NCI-H2171 (cell line): ENCODE measurements at regions not wholly inside any gene's neighbourhood (a gene's known extent, or its start where the extent isn't known, plus 50 kb on each side); places are given as distances from the start of the nearest gene placed in this dataset.
"Not testable (repeated sequence)": the region's sequence is repeated elsewhere in the genome, so short reads cannot be mapped to it uniquely, and the experiment has no call there.

ENCODE experiments used
- DNase-seq: peaks from one replicate; lab custom pipeline; 2025; lab: John Stamatoyannopoulos, UW

- DNase-seq = no peak
Observed at GRCh38 chr12:107590814-107591375, 94.7 kb upstream of the PWP1 start.

- no peak for DNase-seq
Observed at GRCh38 chr12:107593713-107594381, 91.8 kb upstream of the PWP1 start.

GRCh38 chr12:107594995-107595394 is 90.6 kb upstream of the PWP1 start:
- no peak for DNase-seq

GRCh38 chr12:107597695-107598410 is 87.7 kb upstream of the PWP1 start:
- DNase-seq = no peak

- DNase-seq = no peak
Observed at GRCh38 chr12:107598906-107599305, 86.7 kb upstream of the PWP1 start.

GRCh38 chr12:107600581-107601144 is 84.9 kb upstream of the PWP1 start:
- DNase-seq = peak; percentile 72

- no peak for DNase-seq
Observed at GRCh38 chr12:107602446-107602845, 83.2 kb upstream of the PWP1 start.

- DNase-seq = no peak
Observed at GRCh38 chr12:107605293-107605692, 80.3 kb upstream of the PWP1 start.

GRCh38 chr12:107607464-107608392 is 77.9 kb upstream of the PWP1 start:
- DNase-seq = peak; percentile 68

- DNase-seq = not testable (repeated sequence)
Observed at GRCh38 chr12:107608779-107609178, 76.8 kb upstream of the PWP1 start.

- DNase-seq = peak; percentile 10
Observed at GRCh38 chr12:107610021-107610859, 75.4 kb upstream of the PWP1 start.

- no peak for DNase-seq
Observed at GRCh38 chr12:107612508-107612907, 73.1 kb upstream of the PWP1 start.

GRCh38 chr12:107616941-107617340 is 68.7 kb upstream of the PWP1 start:
- no peak for DNase-seq

GRCh38 chr12:107618106-107618505 is 67.5 kb upstream of the PWP1 start:
- DNase-seq = no peak

- DNase-seq = no peak
Observed at GRCh38 chr12:107619831-107620230, 65.8 kb upstream of the PWP1 start.

- DNase-seq = no peak
Observed at GRCh38 chr12:107622001-107622400, 63.6 kb upstream of the PWP1 start.

- DNase-seq = no peak
Observed at GRCh38 chr12:107624493-107624892, 61.1 kb upstream of the PWP1 start.

- no peak for DNase-seq
Observed at GRCh38 chr12:107631715-107632114, 53.9 kb upstream of the PWP1 start.

- DNase-seq = no peak
Observed at GRCh38 chr12:107632246-107632645, 53.4 kb upstream of the PWP1 start.

GRCh38 chr12:107634530-107634929 is 51.1 kb upstream of the PWP1 start:
- no peak for DNase-seq

GRCh38 chr12:107635139-107635538 is 50.5 kb upstream of the PWP1 start:
- DNase-seq = no peak
